ENCODE measurements at regions not wholly inside any gene's neighbourhood (a gene's known extent, or its start where the extent isn't known, plus 50 kb on each side); places are given as distances from the start of the nearest gene placed in this dataset.

DNA sequence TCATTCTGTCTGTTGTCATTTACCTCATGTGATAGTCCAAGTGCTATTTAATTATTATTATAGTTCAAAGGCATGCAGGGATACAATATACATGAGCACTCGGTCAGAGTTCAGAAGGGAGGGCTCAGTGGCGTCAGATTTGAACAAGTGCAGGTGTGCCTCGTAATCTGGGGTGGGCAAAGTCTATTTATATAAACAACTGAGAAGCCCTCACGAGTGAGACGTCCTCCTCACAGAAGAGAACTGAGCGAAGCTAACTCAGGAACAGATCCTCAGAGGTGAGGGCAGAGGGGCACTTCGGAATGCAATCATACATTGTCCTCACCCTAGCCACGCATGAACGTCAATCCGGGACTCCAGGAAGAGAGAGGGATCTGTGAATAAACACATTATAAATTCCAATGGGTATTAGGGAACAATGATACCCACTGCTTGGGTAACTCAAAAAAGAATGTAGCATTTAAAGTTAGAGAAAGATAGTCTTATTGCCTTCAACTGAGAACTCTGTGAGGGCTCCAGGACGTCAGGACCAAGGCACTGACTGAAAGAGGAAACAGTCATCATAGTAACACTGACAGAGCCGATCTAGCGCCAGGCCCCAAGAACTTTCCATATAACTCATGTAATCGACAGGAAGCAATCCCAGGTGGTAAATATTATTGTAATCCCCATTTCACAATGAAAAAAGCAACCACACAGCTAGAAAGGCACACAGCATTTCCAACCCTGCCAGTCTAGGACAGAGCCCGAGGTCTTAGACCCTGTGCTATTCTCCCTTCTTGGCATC lies 127.1 kb upstream of the B3GALT2 start:
- H3K4me3 ChIP-seq (ENCODE audit: low read depth, low read length) = no peak overlapping the region
- no peak for DNase-seq (ENCODE audit: low read depth)
- TF ChIP-seq, protein P1, sequence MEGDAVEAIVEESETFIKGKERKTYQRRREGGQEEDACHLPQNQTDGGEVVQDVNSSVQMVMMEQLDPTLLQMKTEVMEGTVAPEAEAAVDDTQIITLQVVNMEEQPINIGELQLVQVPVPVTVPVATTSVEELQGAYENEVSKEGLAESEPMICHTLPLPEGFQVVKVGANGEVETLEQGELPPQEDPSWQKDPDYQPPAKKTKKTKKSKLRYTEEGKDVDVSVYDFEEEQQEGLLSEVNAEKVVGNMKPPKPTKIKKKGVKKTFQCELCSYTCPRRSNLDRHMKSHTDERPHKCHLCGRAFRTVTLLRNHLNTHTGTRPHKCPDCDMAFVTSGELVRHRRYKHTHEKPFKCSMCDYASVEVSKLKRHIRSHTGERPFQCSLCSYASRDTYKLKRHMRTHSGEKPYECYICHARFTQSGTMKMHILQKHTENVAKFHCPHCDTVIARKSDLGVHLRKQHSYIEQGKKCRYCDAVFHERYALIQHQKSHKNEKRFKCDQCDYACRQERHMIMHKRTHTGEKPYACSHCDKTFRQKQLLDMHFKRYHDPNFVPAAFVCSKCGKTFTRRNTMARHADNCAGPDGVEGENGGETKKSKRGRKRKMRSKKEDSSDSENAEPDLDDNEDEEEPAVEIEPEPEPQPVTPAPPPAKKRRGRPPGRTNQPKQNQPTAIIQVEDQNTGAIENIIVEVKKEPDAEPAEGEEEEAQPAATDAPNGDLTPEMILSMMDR (IDR thresholded peaks at IDR 0.05; ENCODE audit: insufficient read depth, low read depth, low read length) = no peak

DNA sequence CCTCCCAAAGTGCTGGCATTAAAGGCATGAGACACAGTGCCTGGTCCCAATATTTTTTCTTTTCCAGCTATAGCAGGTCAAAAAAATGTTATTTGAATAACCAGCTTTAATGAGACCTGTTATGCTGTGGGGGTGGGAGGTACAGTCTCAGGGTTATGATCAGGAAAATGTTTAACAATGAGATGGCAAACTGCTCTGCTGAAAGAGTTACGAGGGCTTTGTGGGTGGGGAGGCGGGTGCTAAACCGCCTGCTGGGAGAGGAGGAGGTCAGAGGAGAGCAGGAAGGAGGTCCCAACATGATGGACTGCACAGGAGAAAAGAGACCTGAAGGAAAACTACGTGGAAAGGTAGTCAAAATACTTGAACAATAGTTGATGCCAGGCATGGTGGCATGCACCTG lies 126.0 kb upstream of the B3GALT2 start:
- TF ChIP-seq, protein P1 (IDR thresholded peaks at IDR 0.05; ENCODE audit: insufficient read depth, low read depth, low read length) = no peak
- no peak for DNase-seq (ENCODE audit: low read depth)

DNA sequence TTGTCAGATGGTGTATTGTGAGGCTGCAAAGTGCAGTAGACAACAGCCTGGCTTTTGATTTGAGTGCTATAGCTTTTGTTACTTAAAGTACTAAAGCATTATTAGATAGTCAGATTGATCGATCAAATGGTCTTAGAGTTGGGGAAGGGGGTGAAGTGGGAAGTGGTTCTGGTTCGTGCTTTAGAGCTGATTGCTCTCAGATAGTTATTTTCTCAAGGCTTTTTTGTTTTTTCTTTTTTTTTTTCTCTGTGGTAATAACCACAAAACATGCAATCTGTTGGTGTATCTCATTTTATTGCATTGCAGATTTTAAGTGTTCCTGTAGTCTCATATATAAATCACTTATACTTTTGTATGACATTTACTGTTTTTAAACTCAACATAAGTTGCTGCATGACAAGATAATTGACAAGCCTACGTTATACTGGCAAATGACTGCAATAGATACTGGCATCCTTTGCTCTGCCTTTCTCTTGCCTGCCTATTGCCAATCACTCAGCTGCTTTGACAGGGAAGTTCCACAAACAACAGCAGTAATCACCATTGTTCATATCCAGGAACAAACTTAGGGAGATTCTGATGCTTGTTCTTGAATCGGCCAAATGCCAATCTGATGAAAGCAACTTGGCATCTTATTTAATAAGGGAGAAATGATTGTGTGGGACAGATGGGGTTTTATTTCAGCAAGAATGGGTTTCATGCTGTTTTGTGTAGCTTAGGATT lies 125.0 kb upstream of the B3GALT2 start:
- no peak for DNase-seq (ENCODE audit: low read depth)
- H3K4me3 ChIP-seq (ENCODE audit: low read depth, low read length) = no peak overlapping the region
- TF ChIP-seq, protein P1 (IDR thresholded peaks at IDR 0.05; ENCODE audit: insufficient read depth, low read depth, low read length) = no peak

More for the DNA sequence above, 126.0 kb upstream of the B3GALT2 start:
- no peak overlapping the region for H3K4me3 ChIP-seq (ENCODE audit: low read depth, low read length)

DNA sequence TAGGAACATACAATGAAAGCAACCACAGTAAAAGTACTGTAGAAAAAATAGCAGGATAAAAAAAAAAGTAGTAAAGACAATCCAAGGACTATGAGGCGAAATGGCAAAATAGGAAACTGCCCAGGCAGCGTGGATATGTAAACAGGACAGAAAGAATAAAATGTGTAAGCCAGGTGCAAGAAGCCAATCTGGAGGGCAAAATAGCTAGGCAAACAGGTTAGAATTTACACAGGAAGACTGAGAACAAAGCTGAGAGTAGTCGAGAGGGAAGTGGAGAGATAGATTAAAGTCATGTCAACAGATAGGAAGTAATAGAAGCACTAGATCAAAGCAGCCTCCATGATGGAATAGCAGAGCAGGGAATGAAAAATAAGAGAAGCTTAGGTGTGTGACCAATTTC lies 124.2 kb upstream of the B3GALT2 start:
- DNase-seq (ENCODE audit: low read depth) = no peak
- TF ChIP-seq, protein P1 (IDR thresholded peaks at IDR 0.05; ENCODE audit: insufficient read depth, low read depth, low read length) = no peak
- no peak overlapping the region for H3K4me3 ChIP-seq (ENCODE audit: low read depth, low read length)

DNA sequence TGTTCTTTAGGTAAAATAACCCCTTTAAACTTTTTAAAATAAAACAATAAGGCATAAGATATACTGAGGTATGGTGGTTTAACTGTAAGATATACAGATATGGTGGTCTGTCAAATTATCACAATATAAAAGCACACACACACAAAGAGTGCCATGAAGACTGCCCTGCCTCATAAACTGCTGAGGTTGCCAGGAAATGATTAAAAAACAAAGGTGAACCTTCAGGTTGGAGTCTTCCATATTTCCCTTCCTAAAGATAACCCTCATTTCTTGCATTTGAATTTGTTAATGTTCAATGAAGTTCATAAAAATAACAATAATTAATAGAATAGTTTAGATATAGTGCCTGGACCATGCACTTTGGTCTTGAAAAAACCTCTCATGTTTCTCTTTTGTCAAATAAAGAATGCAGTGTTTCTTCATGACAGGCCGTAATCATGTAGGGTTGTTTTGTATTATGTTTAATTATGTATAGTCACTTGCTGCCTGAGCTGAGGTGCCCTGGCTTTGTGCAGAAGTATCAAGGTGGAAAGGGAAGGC lies 123.6 kb upstream of the B3GALT2 start:
- TF ChIP-seq, protein P1 (IDR thresholded peaks at IDR 0.05; ENCODE audit: insufficient read depth, low read depth, low read length) = no peak
- no peak overlapping the region for H3K4me3 ChIP-seq (ENCODE audit: low read depth, low read length)
- no peak for DNase-seq (ENCODE audit: low read depth)

DNA sequence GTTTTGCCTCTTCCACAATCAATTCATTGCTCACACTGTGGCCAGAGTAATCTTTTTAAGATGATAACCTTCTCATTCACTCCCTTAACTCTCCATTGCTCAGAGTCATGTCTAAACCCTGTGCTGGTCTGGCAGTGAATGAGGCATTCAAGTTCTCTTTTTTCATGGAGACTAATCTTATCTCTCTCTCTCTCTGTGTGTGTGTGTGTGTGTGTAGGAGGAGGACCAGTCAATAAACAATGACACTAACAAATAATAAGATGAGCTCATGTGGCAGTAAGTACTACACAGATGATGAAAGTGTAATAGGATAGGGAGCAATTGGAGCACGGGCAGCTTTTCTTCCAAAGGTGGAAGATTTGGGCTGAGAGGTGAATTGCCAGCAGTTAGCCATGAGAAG lies 122.0 kb upstream of the B3GALT2 start:
- DNase-seq (ENCODE audit: low read depth) = peak; percentile 30
- TF ChIP-seq, protein P1 (IDR thresholded peaks at IDR 0.05; ENCODE audit: insufficient read depth, low read depth, low read length) = no peak
- H3K4me3 ChIP-seq (ENCODE audit: low read depth, low read length) = no peak overlapping the region

All from fibroblast of villous mesenchyme (primary cell).